ENCODE measurements at regions not wholly inside any gene's neighbourhood (a gene's known extent, or its start where the extent isn't known, plus 50 kb on each side); places are given as distances from the start of the nearest gene placed in this dataset.

DNA sequence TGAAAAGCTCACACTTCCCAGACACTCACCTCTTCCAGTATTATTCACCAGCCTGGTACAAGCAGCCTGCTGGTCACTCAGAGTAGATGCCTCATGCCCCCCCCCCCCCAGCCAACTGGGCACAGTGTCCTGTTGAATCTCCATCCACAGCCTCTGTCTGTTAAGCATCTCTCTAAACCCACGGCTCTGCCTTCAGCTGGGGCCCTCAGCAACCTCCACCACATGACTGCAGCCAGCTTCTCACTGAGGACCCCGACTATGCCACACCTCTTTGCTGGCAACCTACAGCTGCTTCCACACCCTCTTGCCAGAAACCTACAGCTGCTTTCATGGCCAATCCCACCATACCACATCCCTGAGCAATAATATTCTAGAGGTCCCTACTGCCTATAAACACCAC is 113.1 kb downstream of the RHOU start:
- H3K27me3 ChIP-seq: no peaks in the 10 kb centered on the region
- peaks cover 0 to under 1% (median 0%) of the 10 kb centered on the region in 12 donors for H3K9me3 ChIP-seq
- H3K27ac ChIP-seq: no peak overlapping the region
- ATAC-seq (no peak), DNase-seq (no peak)
- H3K4me1 ChIP-seq: peaks cover 0 to 10% (median 3%) of the 10 kb centered on the region in 12 donors
- TF ChIP-seq POLR2A (IDR thresholded peaks at IDR 0.05): no peak
- TF ChIP-seq, protein P1, sequence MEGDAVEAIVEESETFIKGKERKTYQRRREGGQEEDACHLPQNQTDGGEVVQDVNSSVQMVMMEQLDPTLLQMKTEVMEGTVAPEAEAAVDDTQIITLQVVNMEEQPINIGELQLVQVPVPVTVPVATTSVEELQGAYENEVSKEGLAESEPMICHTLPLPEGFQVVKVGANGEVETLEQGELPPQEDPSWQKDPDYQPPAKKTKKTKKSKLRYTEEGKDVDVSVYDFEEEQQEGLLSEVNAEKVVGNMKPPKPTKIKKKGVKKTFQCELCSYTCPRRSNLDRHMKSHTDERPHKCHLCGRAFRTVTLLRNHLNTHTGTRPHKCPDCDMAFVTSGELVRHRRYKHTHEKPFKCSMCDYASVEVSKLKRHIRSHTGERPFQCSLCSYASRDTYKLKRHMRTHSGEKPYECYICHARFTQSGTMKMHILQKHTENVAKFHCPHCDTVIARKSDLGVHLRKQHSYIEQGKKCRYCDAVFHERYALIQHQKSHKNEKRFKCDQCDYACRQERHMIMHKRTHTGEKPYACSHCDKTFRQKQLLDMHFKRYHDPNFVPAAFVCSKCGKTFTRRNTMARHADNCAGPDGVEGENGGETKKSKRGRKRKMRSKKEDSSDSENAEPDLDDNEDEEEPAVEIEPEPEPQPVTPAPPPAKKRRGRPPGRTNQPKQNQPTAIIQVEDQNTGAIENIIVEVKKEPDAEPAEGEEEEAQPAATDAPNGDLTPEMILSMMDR (IDR thresholded peaks at IDR 0.05): no peak
- no peak overlapping the region for H3K4me3 ChIP-seq
- no peaks in the 10 kb centered on the region for H3K36me3 ChIP-seq
- WGBS, 4 donors: 44 to 63% (median 47%) methylated on average over 2 of the region's 2 CpGs
- intact Hi-C loops (cut with DNase I): no loop called here

DNA sequence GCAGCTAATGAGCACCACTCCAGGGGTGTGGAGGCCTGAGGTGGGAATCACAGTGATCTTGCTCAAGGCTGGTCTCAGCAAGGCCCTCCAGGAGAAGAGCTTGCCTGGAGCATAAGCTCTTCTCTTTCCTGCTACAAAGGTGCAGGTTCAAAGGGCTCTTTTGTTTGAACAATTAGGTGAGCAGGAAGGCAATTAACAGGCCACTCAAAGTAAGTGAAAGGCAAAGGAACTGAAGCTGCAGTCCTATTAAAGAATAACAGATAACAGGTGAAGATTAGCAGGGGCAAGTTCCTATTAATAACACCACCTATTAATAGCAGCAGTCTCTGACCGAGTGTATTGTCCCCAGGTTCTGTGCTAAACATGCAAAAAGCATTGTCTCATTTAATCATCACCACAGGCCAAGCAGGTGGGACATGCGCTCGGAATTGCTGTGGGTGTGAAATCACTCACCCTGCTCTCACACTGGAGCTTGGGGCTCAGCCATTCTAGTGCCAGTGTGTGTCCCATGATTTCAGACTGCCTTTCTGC is 113.8 kb downstream of the RHOU start:
- intact Hi-C loops (cut with DNase I): no loop called here
- ATAC-seq (peak in 1 of 4 donors; percentile 57), DNase-seq (no peak)
- Histone ChIP-seq H3K4me3 (no peak overlapping the region), H3K4me1 (peaks cover 0 to 10% (median 3%) of the 10 kb centered on the region in 12 donors), H3K36me3 (no peaks in the 10 kb centered on the region), H3K27ac (no peak overlapping the region), H3K9me3 (no peaks in the 10 kb centered on the region), H3K27me3 (no peaks in the 10 kb centered on the region)
- 55 to 67% (median 60%) methylated on average over 3 of the region's 3 CpGs for WGBS, 4 donors
- no peak for TF ChIP-seq POLR2A (IDR thresholded peaks at IDR 0.05)
- TF ChIP-seq, protein P1 (IDR thresholded peaks at IDR 0.05): no peak

DNA sequence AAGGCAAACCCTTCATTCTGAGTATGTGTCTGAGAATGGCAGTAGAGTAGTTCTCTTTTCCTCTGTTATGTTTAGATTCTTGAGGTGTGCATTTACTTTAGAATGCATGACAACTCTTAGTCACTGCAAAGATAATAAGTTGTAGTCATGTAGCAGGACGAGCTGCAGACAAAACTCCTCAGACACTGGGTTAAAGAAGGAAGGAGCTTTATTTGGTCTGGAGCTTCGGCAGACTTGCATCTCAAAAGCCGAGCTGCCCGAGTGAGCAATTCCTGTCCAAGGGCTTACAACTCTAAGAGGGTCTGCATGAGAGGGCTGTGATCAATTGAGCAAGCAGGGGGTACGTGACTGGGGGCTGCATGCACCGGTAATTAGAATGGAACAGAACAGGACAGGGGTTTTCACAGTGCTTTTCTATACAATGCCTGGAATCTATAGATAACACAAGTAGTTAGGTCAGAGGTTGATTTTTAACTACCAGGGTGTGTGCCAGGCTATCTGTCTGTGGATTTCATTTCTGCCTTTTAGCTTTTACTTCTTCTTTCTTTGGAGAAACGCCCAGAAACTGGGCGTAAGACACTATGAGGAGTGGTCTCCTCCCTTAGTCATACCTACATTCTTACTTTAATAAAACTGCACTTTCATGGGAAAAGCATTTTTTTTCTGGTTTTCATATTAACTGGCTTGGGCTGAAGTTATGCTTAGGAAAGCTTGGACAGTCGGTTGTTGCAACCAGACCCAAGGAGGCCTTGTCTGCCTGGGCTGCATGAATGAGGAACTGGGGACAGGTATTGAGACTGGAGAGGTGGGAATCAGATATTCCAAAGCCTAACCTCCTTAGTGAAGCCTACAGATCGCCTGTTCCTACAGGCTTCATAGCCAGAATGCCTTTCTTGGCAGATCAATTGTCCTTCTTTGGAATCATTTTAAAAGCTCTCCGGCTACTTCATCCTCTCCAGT is 115.1 kb downstream of the RHOU start:
- WGBS, 4 donors: 74 to 89% (median 81%) methylated on average over 11 of the region's 11 CpGs
- Histone ChIP-seq H3K4me3 (no peak overlapping the region), H3K36me3 (no peaks in the 10 kb centered on the region), H3K27ac (no peak overlapping the region), H3K4me1 (peaks cover 0 to 10% (median 3%) of the 10 kb centered on the region in 12 donors), H3K27me3 (no peaks in the 10 kb centered on the region), H3K9me3 (no peaks in the 10 kb centered on the region)
- TF ChIP-seq POLR2A (IDR thresholded peaks at IDR 0.05): no peak
- TF ChIP-seq, protein P1 (IDR thresholded peaks at IDR 0.05): no peak
- DNase-seq: no peak
- ATAC-seq: no peak
- intact Hi-C loops (cut with DNase I): no loop called here

DNA sequence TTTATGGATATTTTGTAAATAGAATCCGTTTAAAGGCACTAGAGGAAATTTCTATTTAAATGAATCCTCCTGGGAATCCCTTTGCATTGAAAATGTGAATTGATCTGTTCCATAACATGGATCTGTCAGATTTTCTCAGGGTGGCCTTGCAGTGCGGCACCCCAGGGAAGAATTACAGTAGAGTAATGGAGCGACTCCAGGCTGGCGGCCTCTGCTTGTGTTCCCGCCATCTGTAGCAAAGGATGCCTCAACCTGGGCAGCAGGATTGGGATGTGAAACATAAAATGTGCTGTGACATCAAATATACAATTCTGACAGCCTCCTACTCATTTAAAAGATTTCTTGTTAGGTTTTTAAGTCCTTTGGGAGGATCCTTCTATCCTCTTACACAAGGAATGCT is 115.9 kb downstream of the RHOU start:
- Histone ChIP-seq H3K27me3 (no peaks in the 10 kb centered on the region), H3K27ac (no peak overlapping the region), H3K9me3 (peaks cover 0 to 7% (median 0%) of the 10 kb centered on the region in 12 donors), H3K36me3 (no peaks in the 10 kb centered on the region), H3K4me1 (peaks cover 0 to 10% (median 3%) of the 10 kb centered on the region in 12 donors), H3K4me3 (no peak overlapping the region)
- intact Hi-C loops (cut with DNase I): no loop called here
- ATAC-seq (no peak), DNase-seq (no peak)
- WGBS, 4 donors: 91 to 95% (median 94%) methylated on average over 5 of the region's 5 CpGs
- no peak for TF ChIP-seq POLR2A (IDR thresholded peaks at IDR 0.05)
- TF ChIP-seq, protein P1 (IDR thresholded peaks at IDR 0.05): no peak
